Smooth muscle cell (in vitro differentiated cells): ENCODE measurements at regions not wholly inside any gene's neighbourhood (a gene's known extent, or its start where the extent isn't known, plus 50 kb on each side); places are given as distances from the start of the nearest gene placed in this dataset.

Experiments
- DNase-seq: peaks from one replicate; lab custom pipeline; 2025; ENCODE audit not compliant: unreplicated experiment; lab: John Stamatoyannopoulos, UW
- H2AFZ ChIP-seq: fragments of 200-600 bp; sonication (generic); 2 replicates; pipeline ENCODE4 v1.6.0; 2016; ENCODE audit warnings: antibody characterized with exemption, low read depth, mild to moderate bottlenecking
- H3F3A ChIP-seq: fragments of 200-600 bp; sonication (generic); 2 replicates; pipeline ENCODE4 v1.6.0; 2017; ENCODE audit warnings: antibody characterized with exemption, low read depth
- H3K27ac ChIP-seq: fragments of 200-600 bp; sonication (generic); 2 replicates; pipeline ENCODE4 v1.5.1; 2016; ENCODE audit warnings: low read depth, mild to moderate bottlenecking
- H3K27me3 ChIP-seq: fragments of 200-600 bp; sonication (generic); 2 replicates; pipeline ENCODE4 v1.6.1; 2016; ENCODE audit warnings: low read depth, mild to moderate bottlenecking
- H3K36me3 ChIP-seq: fragments of 200-600 bp; sonication (generic); 2 replicates; pipeline ENCODE4 v1.5.1; 2016; ENCODE audit warnings: low read depth
- H3K4me1 ChIP-seq: fragments of 200-600 bp; sonication (generic); 2 replicates; pipeline ENCODE4 v1.5.1; 2016; ENCODE audit warnings: low read depth
- H3K4me2 ChIP-seq: fragments of 200-600 bp; sonication (generic); 2 replicates; pipeline ENCODE4 v1.6.0; 2016; ENCODE audit warnings: mild to moderate bottlenecking
- H3K4me3 ChIP-seq: fragments of 200-600 bp; sonication (generic); 2 replicates; pipeline ENCODE4 v1.5.1; 2016; ENCODE audit warnings: mild to moderate bottlenecking
- H3K79me2 ChIP-seq: fragments of 200-600 bp; sonication (generic); 2 replicates; pipeline ENCODE4 v1.6.0; 2016; ENCODE audit warnings: low read depth, mild to moderate bottlenecking
- H3K9ac ChIP-seq: fragments of 200-600 bp; sonication (generic); 2 replicates; pipeline ENCODE4 v1.6.0; 2016; ENCODE audit warnings: low read depth
- H3K9me3 ChIP-seq: fragments of 200-600 bp; sonication (generic); replicated peaks from 2 replicates; pipeline ENCODE4 v1.5.1; 2016; ENCODE audit warnings: low read depth
- H4K20me1 ChIP-seq: fragments of 200-600 bp; sonication (generic); 2 replicates; pipeline ENCODE4 v1.6.0; 2016; ENCODE audit warnings: low read depth
- CTCF ChIP-seq: fragments of 200-600 bp; sonication (generic); IDR thresholded peaks from 2 replicates; pipeline ENCODE4 v1.5.1; 2017; ENCODE audit warnings: borderline replicate concordance, mild to moderate bottlenecking, antibody characterized with exemption; ENCODE audit not compliant: insufficient read depth, poor library complexity, severe bottlenecking
- WGBS: methylation state at CpG from one replicate; pipeline ENCODE4 v1.1.7; 2016; ENCODE audit warnings: low lambda C conversion rate; 5-methylcytosine and 5-hydroxymethylcytosine counted together

GRCh38 chr15:72958634-72959033, 93.6 kb upstream of the NEO1 start:
- DNase-seq: no peak
- peaks cover 61% of the 10 kb centered on the region for H3K27me3 ChIP-seq
- 95% methylated on average over 3 of the region's 3 CpGs for WGBS
- no peak overlapping the region for H2AFZ ChIP-seq
- no peak overlapping the region for H3K27ac ChIP-seq
- H3K9ac ChIP-seq: no peak overlapping the region
- no peak for TF ChIP-seq CTCF
- no peak overlapping the region for H3K4me2 ChIP-seq
- no peaks in the 10 kb centered on the region for H3K36me3 ChIP-seq
- no peaks in the 10 kb centered on the region for H3K4me1 ChIP-seq
- H3K9me3 ChIP-seq: no peaks in the 10 kb centered on the region
- H4K20me1 ChIP-seq: no peaks in the 10 kb centered on the region
- H3F3A ChIP-seq: no peaks in the 10 kb centered on the region
- no peaks in the 10 kb centered on the region for H3K79me2 ChIP-seq
- no peak overlapping the region for H3K4me3 ChIP-seq

- H3K79me2 ChIP-seq: no peaks in the 10 kb centered on the region
- H3K27me3 ChIP-seq: peaks cover 55% of the 10 kb centered on the region
- WGBS: 92% methylated on average over 6 of the region's 6 CpGs
- no peak for DNase-seq
- no peak for TF ChIP-seq CTCF
- no peaks in the 10 kb centered on the region for H3K36me3 ChIP-seq
- no peak overlapping the region for H3K4me3 ChIP-seq
- peaks cover 7% of the 10 kb centered on the region for H3K9me3 ChIP-seq
- H3K9ac ChIP-seq: no peak overlapping the region
- no peaks in the 10 kb centered on the region for H4K20me1 ChIP-seq
- no peaks in the 10 kb centered on the region for H3K4me1 ChIP-seq
- no peak overlapping the region for H3K4me2 ChIP-seq
- H3K27ac ChIP-seq: no peak overlapping the region
- no peaks in the 10 kb centered on the region for H3F3A ChIP-seq
- no peak overlapping the region for H2AFZ ChIP-seq
Measured at GRCh38 chr15:72953306-72953705, 99.0 kb upstream of the NEO1 start.

- WGBS: 63% methylated on average over 1 of the region's 1 CpG
- H3K4me3 ChIP-seq: no peak overlapping the region
Measured at GRCh38 chr15:72952151-72952550, 100.1 kb upstream of the NEO1 start.

GRCh38 chr15:72948662-72949061, 103.6 kb upstream of the NEO1 start:
- Histone ChIP-seq H3K79me2 (no peaks in the 10 kb centered on the region), H3K9ac (no peak overlapping the region), H4K20me1 (no peaks in the 10 kb centered on the region), H3K9me3 (peaks cover 7% of the 10 kb centered on the region), H3F3A (no peaks in the 10 kb centered on the region), H3K27me3 (peaks cover 18% of the 10 kb centered on the region), H3K36me3 (no peaks in the 10 kb centered on the region), H3K4me1 (no peaks in the 10 kb centered on the region), H3K4me3 (no peak overlapping the region), H2AFZ (no peak overlapping the region), H3K27ac (no peak overlapping the region), H3K4me2 (no peak overlapping the region)
- no peak for TF ChIP-seq CTCF
- no peak for DNase-seq

More at GRCh38 chr15:72952151-72952550, 100.1 kb upstream of the NEO1 start:
- Histone ChIP-seq H3K9ac (no peak overlapping the region), H2AFZ (no peak overlapping the region), H3K4me2 (no peak overlapping the region), H3K27ac (no peak overlapping the region), H3K36me3 (no peaks in the 10 kb centered on the region), H4K20me1 (no peaks in the 10 kb centered on the region), H3K4me1 (no peaks in the 10 kb centered on the region), H3K27me3 (peaks cover 51% of the 10 kb centered on the region), H3F3A (no peaks in the 10 kb centered on the region), H3K9me3 (peaks cover 7% of the 10 kb centered on the region), H3K79me2 (no peaks in the 10 kb centered on the region)
- no peak for DNase-seq
- TF ChIP-seq CTCF: no peak
